GM12878 (cell line): ENCODE measurements at regions not wholly inside any gene's neighbourhood (a gene's known extent, or its start where the extent isn't known, plus 50 kb on each side); places are given as distances from the start of the nearest gene placed in this dataset.

Source experiments
- ATAC-seq: fragments of 200-7000 bp; cut with Tn5 transposase; 3 replicates; pipeline ENCODE4 v1.9.1; 2020; ENCODE audit warnings: mild to moderate bottlenecking, moderate library complexity
- BruUV-seq: library from RNA; stranded (reverse); fragments of 400-500 nt; replicated peaks from 2 replicates; lab custom pipeline; 2021; lab: Mats Ljungman, UMichigan
- CTCF ChIA-PET: fragments of 300-600 bp; sonication (Branson Sonifier 250); formaldehyde crosslinking; extraction: SDS; loops from one replicate; lab custom pipeline; 2021; ENCODE audit warnings: inconsistent platforms; lab: Yijun Ruan, JAX
- POLR2A ChIA-PET: fragments of 350-600 bp; formaldehyde crosslinking; extraction: SDS; loops from one replicate; lab custom pipeline; 2021; ENCODE audit warnings: inconsistent platforms; lab: Charles Lee
- RAD21 ChIA-PET: fragments of 300-600 bp; sonication (Branson Sonifier 250); formaldehyde crosslinking; loops from one replicate; lab custom pipeline; 2023; ENCODE audit warnings: antibody characterized with exemption; ENCODE audit not compliant: unreplicated experiment; lab: Charles Lee
- SMC1A ChIA-PET: fragments of 300-600 bp; sonication (Branson Sonifier 250); formaldehyde crosslinking; loops from one replicate; lab custom pipeline; 2023; ENCODE audit not compliant: unreplicated experiment, uncharacterized antibody; lab: Charles Lee
- DNase-seq: peaks from one replicate; pipeline ENCODE4 v3.0.0-alpha.2; 2011; ENCODE audit warnings: low read depth, low spot score
- FAIRE-seq: peaks from 3 replicates; lab custom pipeline; 2011; peaks lifted over from hg19 to GRCh38; lab: Jason Lieb, UNC
- H2AFZ ChIP-seq: 2 replicates; pipeline ENCODE4 v1.6.0; 2011; ENCODE audit warnings: low read depth, low read length, control low read depth; ENCODE audit not compliant: control insufficient read depth
- H3K27ac ChIP-seq: 2 replicates; pipeline ENCODE4 v1.5.1; 2011; ENCODE audit warnings: control low read depth; ENCODE audit not compliant: control insufficient read depth, insufficient read depth
- H3K27me3 ChIP-seq, 2 experiments: replicated peaks in 1 of 2; 2 replicates each; pipeline versions ENCODE4 v1.6.0 to v1.6.1; 2011; ENCODE audit warnings: low read length in 1 of 2; ENCODE audit not compliant: control insufficient read depth in 2 of 2, insufficient read depth in 2 of 2
- H3K36me3 ChIP-seq, 2 experiments: 2 replicates each; pipeline ENCODE4 v1.5.1; 2011; ENCODE audit warnings: low read length in 1 of 2; ENCODE audit not compliant: control insufficient read depth in 2 of 2, insufficient read depth in 2 of 2
- H3K4me1 ChIP-seq: 2 replicates; pipeline ENCODE4 v1.6.1; 2011; ENCODE audit warnings: mild to moderate bottlenecking, low read length, moderate library complexity, mixed read lengths; ENCODE audit not compliant: control insufficient read depth, insufficient read depth
- H3K4me2 ChIP-seq: 2 replicates; pipeline ENCODE4 v1.6.0; 2011; ENCODE audit warnings: control low read depth; ENCODE audit not compliant: control insufficient read depth, insufficient read depth
- H3K4me3 ChIP-seq: fragments of 200-600 bp; sonication (generic); 2 replicates; pipeline ENCODE4 v1.5.1; 2016
- H3K79me2 ChIP-seq: 2 replicates; pipeline ENCODE4 v1.6.0; 2011; ENCODE audit warnings: low read length; ENCODE audit not compliant: control insufficient read depth, insufficient read depth
- H3K9ac ChIP-seq: 2 replicates; pipeline ENCODE4 v1.8.0; 2011; ENCODE audit warnings: low read length, control low read depth, mixed read lengths; ENCODE audit not compliant: control insufficient read depth, insufficient read depth
- H3K9me3 ChIP-seq: replicated peaks from 3 replicates; pipeline ENCODE4 v1.5.1; 2011; ENCODE audit warnings: mild to moderate bottlenecking, low read length; ENCODE audit not compliant: control insufficient read depth, insufficient read depth
- H4K20me1 ChIP-seq: 2 replicates; pipeline ENCODE4 v1.6.0; 2011; ENCODE audit not compliant: control insufficient read depth, insufficient read depth
- HCFC1 ChIP-seq: fragments of 150-350 bp; IDR thresholded peaks from 2 replicates; pipeline ENCODE4 v1.6.1; 2014; ENCODE audit warnings: low read length
- KDM1A ChIP-seq: fragments of 200-600 bp; sonication (generic); IDR thresholded peaks from 2 replicates; pipeline ENCODE4 v1.6.1; 2016; ENCODE audit warnings: borderline replicate concordance
- SMAD1 ChIP-seq: fragments of 450-650 bp; IDR thresholded peaks from 2 replicates; pipeline ENCODE4 v1.6.1; 2018; ENCODE audit warnings: mild to moderate bottlenecking, low read depth; ENCODE audit not compliant: partially characterized antibody
- in situ Hi-C: fragments of 300-500 bp; cut with MboI; formaldehyde crosslinking; loops from 9 replicates; pipeline ENCODE4 v1.14.3; 2018; ENCODE audit warnings: mixed read lengths
- intact Hi-C: fragments of 100-400 bp; cut with micrococcal nuclease; formaldehyde crosslinking; loops from one replicate; pipeline ENCODE4 v1.14.2; 2022; ENCODE audit not compliant: unreplicated experiment
- TF ChIP-seq, protein P1 (sequence below): fragments of 450-650 bp; formaldehyde crosslinking; IDR thresholded peaks from 2 replicates; pipeline ENCODE4 v1.4.0; 2020; ENCODE audit warnings: mild to moderate bottlenecking, moderate library complexity

DNA sequence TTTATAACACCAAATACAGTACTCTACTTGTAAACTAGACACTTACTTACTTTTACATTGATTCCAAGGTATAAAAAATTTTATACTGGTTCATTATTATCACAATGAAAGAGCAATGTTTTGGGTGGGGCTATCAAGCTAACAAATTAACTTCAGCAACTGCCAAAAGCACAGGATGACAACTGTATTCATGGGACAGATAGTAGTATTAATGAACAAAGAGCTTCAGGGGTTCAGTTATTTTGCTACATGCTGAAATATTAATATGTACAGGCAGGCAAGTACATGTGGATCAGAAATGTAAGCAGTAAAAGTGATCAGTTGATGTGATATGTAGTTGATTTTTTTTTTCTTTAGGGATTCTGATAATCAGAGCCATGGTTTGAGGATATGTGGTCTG is 112.9 kb downstream of the NAA11 start:
- in situ Hi-C loops (no loop called here), intact Hi-C loops (no loop called here)
- Histone ChIP-seq H3K9ac (no peak overlapping the region), H3K27ac (no peak overlapping the region), H3K27me3 (no peaks in the 10 kb centered on the region), H3K9me3 (no peaks in the 10 kb centered on the region), H3K4me3 (no peak overlapping the region), H3K79me2 (no peaks in the 10 kb centered on the region), H3K36me3 (no peaks in the 10 kb centered on the region), H2AFZ (no peak overlapping the region), H3K4me1 (no peaks in the 10 kb centered on the region), H3K4me2 (no peak overlapping the region), H4K20me1 (no peaks in the 10 kb centered on the region)
- ChIA-PET CTCF (no interaction called here), POLR2A (interaction anchor here (0.9 kb wide), 1 partner anchor 12 kb away, joined by 3 read pairs; no protein-coding TSS in a partner anchor), RAD21 (interaction anchor here (0.6 to 1.1 kb wide), 2 partner anchors 12 to 166 kb away, joined by 4 read pairs; no protein-coding TSS in a partner anchor), SMC1A (interaction anchor here (0.9 to 1.4 kb wide), 5 partner anchors 12 to 122 kb away, joined by 3 to 6 read pairs (median 3); no protein-coding TSS in a partner anchor)
- ATAC-seq (no peak), FAIRE-seq (no peak), DNase-seq (no peak)
- no TSS peak for BruUV-seq
- TF ChIP-seq HCFC1 (no peak), KDM1A (no peak), SMAD1 (no peak)
- TF ChIP-seq, protein P1, sequence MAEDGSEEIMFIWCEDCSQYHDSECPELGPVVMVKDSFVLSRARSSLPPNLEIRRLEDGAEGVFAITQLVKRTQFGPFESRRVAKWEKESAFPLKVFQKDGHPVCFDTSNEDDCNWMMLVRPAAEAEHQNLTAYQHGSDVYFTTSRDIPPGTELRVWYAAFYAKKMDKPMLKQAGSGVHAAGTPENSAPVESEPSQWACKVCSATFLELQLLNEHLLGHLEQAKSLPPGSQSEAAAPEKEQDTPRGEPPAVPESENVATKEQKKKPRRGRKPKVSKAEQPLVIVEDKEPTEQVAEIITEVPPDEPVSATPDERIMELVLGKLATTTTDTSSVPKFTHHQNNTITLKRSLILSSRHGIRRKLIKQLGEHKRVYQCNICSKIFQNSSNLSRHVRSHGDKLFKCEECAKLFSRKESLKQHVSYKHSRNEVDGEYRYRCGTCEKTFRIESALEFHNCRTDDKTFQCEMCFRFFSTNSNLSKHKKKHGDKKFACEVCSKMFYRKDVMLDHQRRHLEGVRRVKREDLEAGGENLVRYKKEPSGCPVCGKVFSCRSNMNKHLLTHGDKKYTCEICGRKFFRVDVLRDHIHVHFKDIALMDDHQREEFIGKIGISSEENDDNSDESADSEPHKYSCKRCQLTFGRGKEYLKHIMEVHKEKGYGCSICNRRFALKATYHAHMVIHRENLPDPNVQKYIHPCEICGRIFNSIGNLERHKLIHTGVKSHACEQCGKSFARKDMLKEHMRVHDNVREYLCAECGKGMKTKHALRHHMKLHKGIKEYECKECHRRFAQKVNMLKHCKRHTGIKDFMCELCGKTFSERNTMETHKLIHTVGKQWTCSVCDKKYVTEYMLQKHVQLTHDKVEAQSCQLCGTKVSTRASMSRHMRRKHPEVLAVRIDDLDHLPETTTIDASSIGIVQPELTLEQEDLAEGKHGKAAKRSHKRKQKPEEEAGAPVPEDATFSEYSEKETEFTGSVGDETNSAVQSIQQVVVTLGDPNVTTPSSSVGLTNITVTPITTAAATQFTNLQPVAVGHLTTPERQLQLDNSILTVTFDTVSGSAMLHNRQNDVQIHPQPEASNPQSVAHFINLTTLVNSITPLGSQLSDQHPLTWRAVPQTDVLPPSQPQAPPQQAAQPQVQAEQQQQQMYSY (CRISPR knock-in tag), result no peak
